ENCODE measurements at regions not wholly inside any gene's neighbourhood (a gene's known extent, or its start where the extent isn't known, plus 50 kb on each side); places are given as distances from the start of the nearest gene placed in this dataset.

DNA sequence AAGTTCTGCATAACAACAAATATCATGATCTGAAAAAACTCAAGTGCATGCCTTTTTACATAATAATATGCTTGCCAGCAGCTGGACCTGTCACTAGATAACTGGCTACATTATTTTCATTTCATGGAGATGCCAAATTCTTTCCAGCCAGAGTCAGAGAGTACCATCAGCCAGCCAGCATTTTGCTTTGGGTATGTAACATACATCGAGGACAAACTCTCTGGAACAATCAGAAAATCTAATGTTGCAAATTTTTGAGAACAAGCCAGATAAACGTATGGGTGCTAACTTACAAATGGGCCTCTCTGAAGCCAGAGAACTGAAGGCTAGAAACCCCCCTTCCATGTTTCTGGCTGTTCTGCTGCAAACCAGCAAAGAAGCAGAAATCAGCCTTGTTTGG lies 76.3 kb upstream of the BACE2 start:
- no peak overlapping the region for H3K9ac ChIP-seq (ENCODE audit: insufficient read depth in 1 of 2, low read length in 2 of 2)
- no peak for ATAC-seq (ENCODE audit: insufficient read depth, low FRiP score)

DNA sequence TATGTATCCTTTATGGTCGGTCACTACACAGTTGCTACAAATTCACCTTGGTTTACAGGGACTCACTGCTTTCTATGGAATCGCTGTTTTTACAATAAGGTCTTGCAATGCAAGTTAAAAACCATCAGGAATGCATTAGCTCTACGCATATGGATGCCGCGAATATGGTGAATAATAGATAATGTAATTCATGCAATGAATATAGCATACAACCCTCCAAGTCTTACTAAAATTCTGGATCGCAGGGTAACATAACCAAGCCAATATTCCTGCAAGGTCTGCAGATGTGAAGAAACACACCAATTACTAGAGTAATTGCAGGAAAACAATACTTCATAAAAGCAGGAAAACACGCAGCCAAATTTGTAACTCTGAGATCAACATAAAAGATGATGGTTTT lies 75.6 kb upstream of the BACE2 start:
- Histone ChIP-seq H3K36me3 (ENCODE audit: control insufficient read depth in 4 of 4, insufficient read depth in 4 of 4, low read length in 4 of 4) (no peaks in the 10 kb centered on the region), H3K9me3 (ENCODE audit: control insufficient read depth in 4 of 4, insufficient read depth in 3 of 4, low read length in 3 of 4) (no peaks in the 10 kb centered on the region), H3K27me3 (ENCODE audit: control insufficient read depth in 3 of 3, insufficient read depth in 3 of 3, low read length in 2 of 3) (peaks cover 0 to 3% (median 2%) of the 10 kb centered on the region in 3 donors), H3K27ac (ENCODE audit: low read depth in 1 of 2, low read length in 1 of 2) (no peak overlapping the region), H3K4me1 (ENCODE audit: control insufficient read depth in 5 of 5, insufficient read depth in 5 of 5, low read length in 5 of 5) (peaks cover 0 to 35% (median 11%) of the 10 kb centered on the region in 5 donors), H3K9ac (ENCODE audit: insufficient read depth in 1 of 2, low read length in 2 of 2) (no peak overlapping the region), H3K4me3 (no peak overlapping the region)
- ATAC-seq (ENCODE audit: insufficient read depth, low FRiP score): no peak
- no peak for DNase-seq
- 93 to 95% methylated on average over 7 of the region's 7 CpGs for WGBS, 2 donors
- TF ChIP-seq, protein P1, sequence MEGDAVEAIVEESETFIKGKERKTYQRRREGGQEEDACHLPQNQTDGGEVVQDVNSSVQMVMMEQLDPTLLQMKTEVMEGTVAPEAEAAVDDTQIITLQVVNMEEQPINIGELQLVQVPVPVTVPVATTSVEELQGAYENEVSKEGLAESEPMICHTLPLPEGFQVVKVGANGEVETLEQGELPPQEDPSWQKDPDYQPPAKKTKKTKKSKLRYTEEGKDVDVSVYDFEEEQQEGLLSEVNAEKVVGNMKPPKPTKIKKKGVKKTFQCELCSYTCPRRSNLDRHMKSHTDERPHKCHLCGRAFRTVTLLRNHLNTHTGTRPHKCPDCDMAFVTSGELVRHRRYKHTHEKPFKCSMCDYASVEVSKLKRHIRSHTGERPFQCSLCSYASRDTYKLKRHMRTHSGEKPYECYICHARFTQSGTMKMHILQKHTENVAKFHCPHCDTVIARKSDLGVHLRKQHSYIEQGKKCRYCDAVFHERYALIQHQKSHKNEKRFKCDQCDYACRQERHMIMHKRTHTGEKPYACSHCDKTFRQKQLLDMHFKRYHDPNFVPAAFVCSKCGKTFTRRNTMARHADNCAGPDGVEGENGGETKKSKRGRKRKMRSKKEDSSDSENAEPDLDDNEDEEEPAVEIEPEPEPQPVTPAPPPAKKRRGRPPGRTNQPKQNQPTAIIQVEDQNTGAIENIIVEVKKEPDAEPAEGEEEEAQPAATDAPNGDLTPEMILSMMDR (IDR thresholded peaks at IDR 0.05; ENCODE audit: control extremely low read depth, extremely low read depth): no peak

More for the DNA sequence above, 76.3 kb upstream of the BACE2 start:
- H3K9me3 ChIP-seq (ENCODE audit: control insufficient read depth in 4 of 4, insufficient read depth in 3 of 4, low read length in 3 of 4): no peaks in the 10 kb centered on the region
- no peak overlapping the region for H3K4me3 ChIP-seq
- TF ChIP-seq, protein P1 (IDR thresholded peaks at IDR 0.05; ENCODE audit: control extremely low read depth, extremely low read depth): no peak
- H3K36me3 ChIP-seq (ENCODE audit: control insufficient read depth in 4 of 4, insufficient read depth in 4 of 4, low read length in 4 of 4): no peaks in the 10 kb centered on the region
- 70 to 71% methylated on average over 2 of the region's 2 CpGs for WGBS, 2 donors
- H3K4me1 ChIP-seq (ENCODE audit: control insufficient read depth in 5 of 5, insufficient read depth in 5 of 5, low read length in 5 of 5): peaks cover 0 to 36% (median 13%) of the 10 kb centered on the region in 5 donors
- no peak overlapping the region for H3K27ac ChIP-seq (ENCODE audit: low read depth in 1 of 2, low read length in 1 of 2)
- peak; percentile 51 to 92 (median 90) for DNase-seq
- peaks cover 0 to 3% (median 2%) of the 10 kb centered on the region in 3 donors for H3K27me3 ChIP-seq (ENCODE audit: control insufficient read depth in 3 of 3, insufficient read depth in 3 of 3, low read length in 2 of 3)

DNA sequence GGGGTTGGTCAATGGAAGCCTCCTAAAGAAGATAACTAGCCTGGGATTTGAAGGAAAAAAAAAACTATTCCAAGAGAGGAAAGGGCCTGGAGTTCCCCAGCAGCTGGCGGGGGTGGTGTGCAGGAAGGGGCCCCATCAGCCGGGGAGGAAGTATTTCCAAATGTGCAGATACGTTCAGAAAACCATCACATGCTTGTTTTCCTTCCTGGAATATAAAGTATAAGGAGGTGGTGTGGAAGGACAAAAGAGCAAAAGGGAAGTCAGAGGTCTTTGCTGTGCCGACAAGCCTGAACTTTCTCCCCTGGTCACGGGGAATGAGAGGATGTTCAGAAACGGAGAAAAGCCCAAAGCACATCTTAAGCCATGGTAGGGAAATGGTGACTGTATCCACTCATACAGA lies 72.0 kb upstream of the BACE2 start:
- no peak overlapping the region for H3K4me3 ChIP-seq
- H3K9me3 ChIP-seq (ENCODE audit: control insufficient read depth in 4 of 4, insufficient read depth in 3 of 4, low read length in 3 of 4): peaks cover 0 to 2% (median under 1%) of the 10 kb centered on the region in 4 donors
- H3K27me3 ChIP-seq (ENCODE audit: control insufficient read depth in 3 of 3, insufficient read depth in 3 of 3, low read length in 2 of 3): peaks cover 0 to 2% (median 0%) of the 10 kb centered on the region in 3 donors
- 13 to 30% methylated on average over 6 of the region's 6 CpGs for WGBS, 2 donors
- H3K27ac ChIP-seq (ENCODE audit: low read depth in 1 of 2, low read length in 1 of 2): no peak overlapping the region
- H3K9ac ChIP-seq (ENCODE audit: insufficient read depth in 1 of 2, low read length in 2 of 2): no peak overlapping the region
- H3K4me1 ChIP-seq (ENCODE audit: control insufficient read depth in 5 of 5, insufficient read depth in 5 of 5, low read length in 5 of 5): peaks cover 0 to 29% (median 6%) of the 10 kb centered on the region in 5 donors
- DNase-seq: peak in 2 of 3 donors; percentile 38 to 48
- TF ChIP-seq, protein P1 (IDR thresholded peaks at IDR 0.05; ENCODE audit: control extremely low read depth, extremely low read depth): no peak
- ATAC-seq (ENCODE audit: insufficient read depth, low FRiP score): no peak
- H3K36me3 ChIP-seq (ENCODE audit: control insufficient read depth in 4 of 4, insufficient read depth in 4 of 4, low read length in 4 of 4): no peaks in the 10 kb centered on the region

DNA sequence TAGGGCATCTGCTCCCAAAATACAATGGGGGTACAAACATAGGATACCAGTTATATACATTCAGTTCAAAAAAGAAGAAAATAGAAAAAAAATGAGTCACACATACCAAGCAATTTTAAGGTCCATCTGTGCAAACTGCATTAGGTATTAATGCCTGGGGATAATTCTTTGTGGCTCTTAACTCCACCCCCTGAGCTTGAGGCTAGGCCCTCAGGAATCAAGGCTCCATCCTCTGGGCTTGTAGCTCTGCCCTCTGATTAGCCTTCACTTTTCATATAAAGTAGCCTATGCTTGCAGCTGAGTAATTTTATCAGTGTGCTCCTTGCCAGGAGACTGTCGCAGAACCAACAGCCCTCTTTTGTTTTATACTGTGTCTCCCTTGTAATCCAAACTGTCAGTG lies 69.9 kb upstream of the BACE2 start:
- Histone ChIP-seq H3K4me3 (no peak overlapping the region), H3K27me3 (ENCODE audit: control insufficient read depth in 3 of 3, insufficient read depth in 3 of 3, low read length in 2 of 3) (peaks cover 0 to 2% (median 0%) of the 10 kb centered on the region in 3 donors), H3K9ac (ENCODE audit: insufficient read depth in 1 of 2, low read length in 2 of 2) (no peak overlapping the region), H3K9me3 (ENCODE audit: control insufficient read depth in 4 of 4, insufficient read depth in 3 of 4, low read length in 3 of 4) (peaks cover 0 to 2% (median under 1%) of the 10 kb centered on the region in 4 donors), H3K27ac (ENCODE audit: low read depth in 1 of 2, low read length in 1 of 2) (no peak overlapping the region), H3K36me3 (ENCODE audit: control insufficient read depth in 4 of 4, insufficient read depth in 4 of 4, low read length in 4 of 4) (no peaks in the 10 kb centered on the region), H3K4me1 (ENCODE audit: control insufficient read depth in 5 of 5, insufficient read depth in 5 of 5, low read length in 5 of 5) (peaks cover 0 to 15% (median 0%) of the 10 kb centered on the region in 5 donors)
- TF ChIP-seq, protein P1 (IDR thresholded peaks at IDR 0.05; ENCODE audit: control extremely low read depth, extremely low read depth): no peak
- ATAC-seq (ENCODE audit: insufficient read depth, low FRiP score): no peak
- DNase-seq: no peak
- 83 to 88% methylated on average over 1 of the region's 1 CpG for WGBS, 2 donors
